ENCODE measurements at regions not wholly inside any gene's neighbourhood (a gene's known extent, or its start where the extent isn't known, plus 50 kb on each side); places are given as distances from the start of the nearest gene placed in this dataset.

GRCh38 chr9:89969156-89969675 is 364.4 kb downstream of the GADD45G start:
- no peak for TF ChIP-seq CTCF (conservative IDR thresholded peaks at IDR 0.05; ENCODE audit: low read depth in 2 of 2)
- no peak for TF ChIP-seq EZH2 (IDR thresholded peaks at IDR 0.05; ENCODE audit: low read depth, unreplicated experiment)

Data from GM23338 (cell line).